Stimulated activated CD4-positive, alpha-beta T cell treated with anti-CD3 and anti-CD28 coated beads, TNF-alpha, amount 100 ng/mL, for 48 hours (primary cell): ENCODE measurements at regions not wholly inside any gene's neighbourhood (a gene's known extent, or its start where the extent isn't known, plus 50 kb on each side); places are given as distances from the start of the nearest gene placed in this dataset.
A peak's percentile ranks its signal among the peaks of the same experiment; 100 is the strongest.
"Not testable (repeated sequence)": the region's sequence is repeated elsewhere in the genome, so short reads cannot be mapped to it uniquely, and the experiment has no call there.

ENCODE experiments used
- DNase-seq, 3 donors: peaks; one replicate each; pipeline ENCODE4 v3.0.0-alpha.2; 2020; ENCODE audit warnings: low read depth in 3 of 3

DNA sequence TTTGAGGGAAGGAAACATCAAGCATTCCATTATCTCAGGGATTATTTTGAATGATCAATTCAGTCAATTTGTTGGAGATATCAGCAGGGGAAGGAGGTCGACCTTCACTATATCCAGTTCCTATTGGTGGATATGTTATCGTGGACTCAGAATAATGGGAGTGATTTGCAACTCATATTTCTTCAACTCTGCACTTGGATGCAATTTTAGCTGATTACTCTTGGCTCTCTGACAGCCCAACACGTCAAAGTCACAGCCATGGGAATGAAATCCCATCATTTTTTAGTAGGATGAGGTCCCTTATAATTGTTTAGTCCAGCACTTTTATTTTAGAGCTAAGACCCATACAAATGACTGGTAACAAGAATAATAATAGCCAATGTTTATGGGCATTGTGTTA lies 371.8 kb upstream of the RPS23 start:
- DNase-seq: no peak

DNA sequence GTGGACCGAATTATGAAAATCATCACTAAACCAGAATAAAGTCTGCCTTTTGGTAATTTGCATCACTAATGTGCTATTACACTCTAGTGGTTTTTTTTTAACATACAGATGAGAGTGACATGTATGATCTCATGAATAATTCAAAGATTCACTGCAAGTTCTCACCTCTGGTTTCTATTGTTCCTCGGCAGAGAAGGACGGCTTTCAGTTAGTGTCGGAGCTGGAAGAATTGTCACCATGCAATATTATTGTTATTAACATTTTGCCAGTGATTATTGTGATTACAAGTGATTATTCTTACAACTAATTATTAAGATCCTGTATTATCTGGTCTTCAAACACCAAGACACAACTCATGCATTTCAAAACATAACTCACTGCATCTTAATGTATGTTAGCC lies 366.6 kb upstream of the RPS23 start:
- DNase-seq: no peak

DNA sequence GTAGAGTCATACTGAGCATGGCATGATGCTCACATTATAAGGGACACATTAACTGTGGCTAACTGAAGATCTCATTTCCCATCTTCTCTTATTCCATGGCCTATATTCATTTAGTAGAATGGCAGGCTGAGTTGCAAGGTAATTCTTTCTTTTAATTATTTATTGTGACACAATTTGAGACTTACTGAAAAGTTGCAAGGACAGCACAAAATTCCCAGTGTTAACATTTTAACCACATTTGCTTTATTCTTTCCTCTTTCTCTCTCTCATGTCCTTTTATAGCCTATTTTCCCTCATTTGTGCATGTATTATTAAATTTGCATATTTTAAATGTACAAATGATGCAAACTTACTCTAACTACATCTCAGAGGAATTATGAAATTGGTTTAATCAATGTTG lies 366.1 kb upstream of the RPS23 start:
- no peak for DNase-seq

DNA sequence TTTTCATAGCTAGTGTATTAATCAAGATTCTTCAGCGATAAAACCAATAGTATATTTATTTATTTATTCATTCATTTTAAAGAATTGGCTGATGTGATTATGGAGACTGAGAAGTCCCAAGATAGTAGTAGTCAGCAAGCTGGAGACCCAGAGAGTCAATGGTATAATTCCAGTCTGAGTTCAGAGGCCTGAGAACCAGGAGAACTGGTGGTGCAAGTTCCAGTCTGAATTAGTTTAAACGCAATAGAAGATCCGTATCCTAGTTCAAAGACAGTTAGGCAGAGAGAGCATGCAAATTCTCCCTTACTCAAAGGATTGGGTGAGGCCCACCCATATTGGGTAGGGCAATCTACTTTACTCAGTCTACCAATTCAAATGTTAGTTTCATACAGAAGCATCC lies 364.2 kb upstream of the RPS23 start:
- DNase-seq: no peak

DNA sequence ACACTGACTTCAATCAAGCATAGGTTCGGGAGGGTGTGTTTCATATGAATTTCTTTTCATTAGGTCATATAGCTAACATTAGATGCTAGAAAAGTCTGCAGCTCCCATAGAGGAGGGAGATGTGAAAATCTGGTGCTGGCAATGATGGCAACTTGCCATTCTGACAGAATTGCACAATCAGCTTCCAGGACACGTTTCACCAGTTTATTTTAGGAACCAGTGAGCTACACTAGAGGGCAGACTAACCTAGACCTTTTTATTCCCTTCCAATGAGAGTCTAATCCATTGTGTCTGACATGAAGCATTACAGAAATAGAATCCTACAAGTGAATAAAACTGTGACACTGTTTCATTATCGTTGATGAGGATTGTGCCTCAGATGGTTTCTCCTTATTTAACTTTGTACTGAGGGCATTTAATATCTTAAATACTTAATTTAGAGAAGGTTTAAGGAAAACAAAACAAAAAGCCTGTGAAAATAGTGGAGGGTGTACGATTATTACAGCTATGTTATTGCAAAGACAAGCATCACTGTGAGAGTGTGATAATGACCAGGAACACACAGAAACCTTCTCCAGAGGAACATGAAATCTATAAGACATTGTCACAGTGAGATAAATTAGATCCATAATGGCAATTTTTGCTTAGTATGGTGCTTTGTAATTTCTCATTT lies 363.3 kb upstream of the RPS23 start:
- DNase-seq: peak in 1 of 3 donors; percentile 6

DNA sequence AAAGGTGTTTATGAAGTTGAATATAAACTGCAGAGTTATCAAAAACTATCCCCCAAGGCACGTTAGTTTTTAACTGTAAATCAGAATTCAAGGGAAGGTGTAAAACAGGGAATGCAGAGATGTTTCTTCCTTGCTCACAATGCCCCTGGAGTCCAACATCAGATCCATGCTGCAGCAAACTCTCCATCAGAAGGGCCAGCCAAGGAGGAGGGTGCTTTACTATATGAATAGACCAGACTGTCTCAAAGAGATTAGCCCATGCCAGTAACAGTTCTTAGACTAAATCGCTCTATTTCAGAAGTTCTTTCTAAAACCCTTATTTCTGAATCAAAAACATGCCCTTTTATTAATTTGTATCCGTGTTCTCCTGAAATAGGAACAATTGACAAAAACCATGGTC lies 362.8 kb upstream of the RPS23 start:
- no peak for DNase-seq

DNA sequence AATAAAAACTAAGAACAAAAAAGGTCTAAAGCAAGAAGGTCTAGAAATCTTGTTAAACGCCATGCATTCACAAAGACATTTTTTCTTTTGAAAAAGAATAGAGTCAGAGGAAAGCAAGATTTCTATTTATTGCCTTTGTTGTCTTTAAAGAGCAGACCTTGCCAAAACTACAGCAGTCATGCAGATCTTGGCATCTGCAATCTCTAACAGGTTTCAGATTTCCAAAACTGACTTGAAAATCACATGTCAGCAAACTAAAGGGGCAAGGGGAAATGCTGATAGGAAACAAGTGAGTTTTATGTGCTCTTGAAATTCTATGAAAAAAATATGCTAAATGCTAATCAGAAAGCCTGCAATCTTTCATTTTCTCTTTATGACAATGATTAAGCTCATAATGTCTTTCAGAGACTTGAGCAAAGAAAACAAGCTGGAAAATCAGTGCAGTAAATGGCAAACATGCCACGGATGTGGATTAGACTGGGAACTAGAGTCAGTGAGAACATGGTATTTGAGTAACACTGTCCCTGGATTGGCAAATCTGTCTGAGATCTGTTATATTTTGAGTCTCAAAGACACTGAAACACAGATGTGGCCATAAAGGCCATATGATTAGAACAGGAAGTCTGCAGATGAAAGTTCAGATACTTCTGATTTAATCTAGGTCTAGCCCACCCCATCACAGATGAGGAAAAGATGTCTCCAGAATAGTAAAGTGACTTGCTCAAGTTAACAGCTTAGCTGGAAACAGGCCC lies 361.4 kb upstream of the RPS23 start:
- no peak for DNase-seq

DNA sequence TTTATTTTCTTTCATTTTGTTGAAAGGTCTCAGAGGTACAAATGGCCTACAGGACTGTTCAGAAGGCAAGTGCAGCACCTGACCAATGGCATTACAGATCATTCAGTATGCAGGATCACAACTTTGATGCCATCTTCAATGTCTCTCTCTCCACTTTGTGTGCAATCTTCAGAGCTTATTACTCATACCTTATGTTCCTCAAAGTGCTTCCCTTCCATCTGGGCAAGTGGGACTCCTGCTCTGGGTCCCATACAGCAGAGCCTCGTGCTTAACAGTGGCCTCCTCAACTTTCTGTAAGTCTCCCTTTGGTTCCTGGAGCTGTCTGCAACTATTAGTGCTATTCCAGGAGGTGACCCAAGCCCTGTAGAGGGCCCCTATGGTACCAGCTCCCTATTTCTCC lies 358.4 kb upstream of the RPS23 start:
- no peak for DNase-seq

DNA sequence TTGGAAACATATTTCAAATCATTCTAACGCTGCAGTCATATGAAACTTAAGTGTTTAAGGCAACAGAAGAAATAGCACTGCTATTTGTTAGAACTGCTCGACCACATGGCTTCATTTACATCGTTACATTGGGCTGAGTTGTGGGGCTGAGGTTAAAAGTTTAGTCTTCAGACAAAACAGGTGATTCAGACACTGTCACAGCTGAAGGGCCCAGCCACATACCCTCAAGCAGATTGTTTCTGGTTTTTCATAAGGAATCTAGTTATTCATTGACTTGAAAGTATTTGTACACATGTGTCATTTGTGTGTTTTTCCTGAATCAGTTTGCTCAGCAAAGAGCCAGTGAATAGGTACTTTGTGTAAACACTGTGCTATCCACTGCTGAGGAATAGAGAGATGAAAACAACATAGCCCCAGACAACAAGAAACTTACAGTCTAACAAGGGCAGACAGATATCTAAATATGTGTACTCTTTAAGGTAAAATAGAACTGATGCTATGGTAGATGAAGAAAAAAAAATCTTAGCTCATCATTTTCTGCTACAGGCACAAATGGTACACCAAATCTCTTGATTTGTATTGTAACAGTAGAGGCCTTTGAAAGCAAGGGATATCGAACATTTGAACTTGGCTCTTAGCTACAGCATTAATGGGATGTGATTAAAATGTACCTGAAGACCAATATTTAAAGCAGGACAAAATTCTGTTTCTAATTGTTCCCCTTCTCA lies 357.6 kb upstream of the RPS23 start:
- DNase-seq: no peak

DNA sequence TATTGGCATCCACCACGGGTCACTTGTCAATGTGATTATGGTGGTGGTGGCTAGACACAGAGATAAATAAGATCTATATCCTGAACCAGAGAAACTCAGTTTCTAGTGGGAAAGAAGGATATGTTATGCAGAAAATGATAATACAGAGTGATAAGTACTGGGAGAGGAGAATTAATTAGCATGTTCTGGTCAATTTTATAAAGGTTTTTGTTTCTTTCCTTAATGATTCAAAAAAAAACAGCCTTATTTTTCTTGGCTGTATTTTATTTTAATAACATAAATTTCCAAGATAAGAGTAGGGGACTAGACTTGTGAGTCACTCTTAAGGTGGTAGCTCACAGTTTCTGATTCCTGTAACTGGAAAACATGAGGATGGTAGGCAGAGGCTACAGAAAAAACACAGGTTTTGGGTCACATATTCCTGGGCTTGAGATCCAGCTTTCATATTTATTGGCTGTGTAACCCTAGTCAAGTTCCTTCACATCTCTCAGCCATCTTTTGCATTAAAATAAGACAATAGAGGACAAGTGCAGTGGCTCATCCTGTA lies 350.3 kb upstream of the RPS23 start:
- DNase-seq: no peak

DNA sequence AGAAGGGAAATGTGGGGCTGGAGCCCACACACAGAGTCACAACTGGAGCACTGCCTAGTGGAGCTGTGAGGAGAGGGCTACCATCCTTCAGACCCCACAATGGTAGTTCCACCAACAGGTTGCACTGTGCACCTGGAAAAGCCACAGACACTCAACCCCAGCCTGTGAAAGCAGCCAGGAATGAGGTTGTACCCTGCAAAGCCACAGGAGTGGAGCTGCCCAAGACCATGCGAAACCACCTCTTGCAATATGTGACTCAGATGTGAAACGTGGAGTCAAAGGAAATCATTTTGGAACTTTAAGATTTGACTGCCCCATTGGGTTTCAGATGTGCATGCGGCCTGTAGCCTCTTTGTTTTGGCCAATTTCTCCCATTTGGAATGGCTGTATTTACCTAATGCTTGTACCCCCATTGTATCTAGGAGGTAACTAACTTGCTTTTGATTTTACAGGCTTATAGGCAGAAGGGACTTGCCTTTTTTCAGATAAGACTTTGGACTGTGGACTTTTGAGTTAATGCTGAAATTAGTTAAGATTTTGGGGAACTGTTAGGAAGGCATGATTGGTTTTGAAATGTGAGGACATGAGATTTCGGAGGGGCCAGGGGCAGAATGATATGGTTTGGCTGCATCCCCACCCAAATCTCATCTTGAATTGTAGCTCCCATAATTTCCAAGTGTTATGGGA lies 348.9 kb upstream of the RPS23 start:
- not testable (repeated sequence) for DNase-seq

DNA sequence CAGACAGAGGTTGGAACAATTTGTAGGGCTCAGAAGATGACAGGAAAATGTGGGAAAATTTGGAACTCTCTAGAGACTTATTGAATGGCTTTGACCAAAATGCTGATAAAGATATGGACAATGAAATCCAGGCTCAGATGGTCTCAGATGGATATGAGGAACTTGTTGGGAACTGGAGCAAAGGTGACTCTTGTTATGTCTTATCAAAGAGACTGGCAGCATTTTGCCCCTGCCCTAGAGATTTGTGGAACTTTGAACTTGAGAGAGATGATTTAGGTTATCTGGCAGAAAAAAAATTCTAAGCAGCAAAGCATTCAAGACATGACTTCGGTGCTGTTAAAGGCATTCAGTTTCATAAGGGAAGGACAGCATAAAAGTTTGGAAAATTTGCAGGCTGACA lies 347.9 kb upstream of the RPS23 start:
- not testable (repeated sequence) for DNase-seq

DNA sequence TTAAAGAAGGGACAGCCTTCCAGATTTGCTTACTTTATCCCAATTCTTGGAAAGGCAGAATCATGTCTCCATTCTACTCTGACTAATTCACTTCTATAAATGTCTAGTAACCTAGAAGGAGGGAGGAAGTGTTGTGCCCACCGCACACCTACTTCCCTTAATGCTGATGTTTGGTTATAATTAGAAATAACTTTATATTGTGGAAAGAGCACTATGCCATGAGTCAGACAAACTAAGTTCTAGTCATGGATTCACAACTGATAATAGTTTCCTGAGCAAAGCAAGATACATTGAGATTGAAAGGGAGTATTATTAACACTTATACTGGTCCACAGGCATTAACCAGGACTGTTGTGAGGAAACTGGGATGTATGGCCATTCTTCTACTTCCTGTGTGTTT lies 345.9 kb upstream of the RPS23 start:
- no peak for DNase-seq

DNA sequence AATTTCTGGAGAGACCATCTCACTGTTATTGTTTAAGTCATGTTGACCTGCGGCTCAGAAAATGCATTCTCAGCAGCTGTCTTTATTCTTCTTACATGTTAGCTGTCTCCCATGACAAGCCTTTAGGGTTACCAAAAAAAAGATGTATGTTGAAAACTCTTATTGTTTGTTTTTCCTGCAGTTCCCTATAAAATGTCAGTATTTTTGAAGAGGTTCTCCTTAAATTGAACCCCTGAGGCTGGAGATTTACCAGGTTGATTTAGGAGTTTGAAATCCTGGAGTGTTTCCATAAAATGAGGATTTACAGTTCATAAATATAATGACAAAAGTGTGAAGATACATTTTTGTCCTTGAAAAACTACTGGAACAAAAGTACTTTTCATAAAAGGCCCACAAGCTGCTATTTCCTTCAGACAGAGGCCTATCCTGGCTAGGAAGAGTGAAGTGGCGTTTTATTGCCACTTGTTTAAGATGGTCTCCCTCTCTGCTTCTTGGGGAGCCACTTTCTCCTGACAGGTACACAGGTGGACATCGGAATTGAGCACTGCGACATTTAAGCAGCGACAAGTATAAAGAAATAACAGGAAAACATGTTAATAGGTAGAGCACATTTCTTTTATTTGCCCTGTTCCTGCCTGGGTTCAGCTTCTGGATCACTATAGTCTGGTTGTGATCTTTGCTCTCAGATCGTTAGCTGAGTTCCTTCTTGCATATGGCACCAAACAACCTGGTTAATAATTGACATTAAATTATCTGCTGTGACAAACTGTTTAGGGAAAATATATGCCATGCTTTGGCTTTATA lies 344.8 kb upstream of the RPS23 start:
- DNase-seq: no peak

DNA sequence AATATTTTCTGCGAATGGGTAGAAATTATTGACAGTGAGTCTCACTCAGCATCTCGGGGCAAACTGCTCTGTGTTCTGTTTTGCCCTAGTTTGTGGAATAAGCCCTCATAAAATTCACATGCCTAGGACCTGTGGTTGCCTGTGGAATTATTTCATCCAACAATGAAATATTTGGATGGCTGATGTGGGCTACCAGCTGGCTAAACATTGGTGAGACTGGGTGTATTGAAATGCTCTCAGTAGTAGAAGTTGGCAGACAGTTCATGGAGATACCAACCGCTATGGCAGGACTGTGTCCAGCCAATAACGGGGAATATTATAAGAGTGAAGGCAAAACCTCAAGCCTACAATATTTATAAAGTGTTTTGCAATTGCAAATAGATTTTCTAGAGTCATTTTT lies 344.1 kb upstream of the RPS23 start:
- no peak for DNase-seq

DNA sequence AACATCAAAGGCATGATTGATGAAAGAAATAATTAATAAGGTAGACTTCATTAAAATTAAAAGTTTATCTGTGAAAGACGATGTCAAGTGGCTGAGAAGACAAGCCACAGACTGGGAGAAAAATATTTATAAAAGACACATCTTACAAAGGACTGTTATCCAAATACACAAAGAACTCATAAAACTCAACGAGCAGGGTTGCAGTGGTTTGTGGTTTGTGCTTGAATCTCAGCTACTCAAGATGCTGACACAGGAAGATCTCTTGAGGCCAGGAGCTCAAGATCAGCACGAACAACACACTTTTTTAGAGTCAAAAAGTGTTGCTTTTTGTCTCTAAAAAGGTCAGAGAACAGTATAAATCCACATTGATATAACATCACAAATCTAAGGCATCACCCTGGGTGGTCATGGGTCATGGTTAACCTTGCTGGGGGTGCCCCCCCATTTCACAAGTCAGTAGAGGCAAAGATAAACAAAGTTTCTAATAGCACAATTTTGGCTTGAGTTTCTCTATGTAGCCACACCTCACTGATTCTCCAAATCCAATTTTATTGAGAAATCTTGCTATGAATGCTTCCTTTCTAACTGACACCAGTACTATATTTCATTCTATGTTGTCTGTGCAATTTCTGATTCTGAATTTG lies 342.9 kb upstream of the RPS23 start:
- no peak for DNase-seq

DNA sequence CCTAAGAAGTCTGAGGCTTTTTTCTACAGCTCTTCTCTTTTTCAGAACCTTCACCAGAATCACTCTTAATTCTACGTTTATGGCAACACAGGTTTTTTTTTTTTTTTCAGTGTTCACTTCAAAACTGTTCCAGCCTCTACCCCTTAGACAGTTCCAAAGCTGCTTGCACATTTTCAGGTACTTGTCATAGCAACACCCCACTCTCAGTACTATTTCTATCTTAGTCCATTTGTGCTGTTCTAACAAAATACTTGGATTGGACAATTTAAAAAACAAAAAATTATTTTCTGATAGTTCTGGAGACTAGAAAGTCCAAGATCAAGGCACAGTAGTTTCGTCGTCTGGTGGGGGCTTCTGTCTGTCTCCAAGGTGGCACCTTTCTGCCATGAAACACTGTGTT lies 340.9 kb upstream of the RPS23 start:
- DNase-seq: no peak

DNA sequence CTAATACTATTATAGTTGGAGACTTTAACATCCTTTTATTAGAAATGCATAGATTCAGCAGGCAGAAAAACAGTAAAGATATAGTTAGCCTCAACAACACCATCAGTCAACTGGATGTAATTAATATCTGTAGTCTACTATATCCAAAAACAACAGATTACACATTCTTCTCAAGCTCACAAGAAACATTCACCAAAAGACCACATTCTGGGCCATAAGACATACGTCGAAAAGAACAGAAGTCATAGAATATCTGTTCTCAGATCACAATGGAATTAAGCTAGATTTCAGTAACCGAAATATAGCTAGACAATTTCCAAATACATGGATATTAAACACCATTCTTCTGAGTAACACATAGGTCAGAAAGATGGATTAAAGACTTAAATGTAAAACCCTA lies 336.6 kb upstream of the RPS23 start:
- DNase-seq: no peak

DNA sequence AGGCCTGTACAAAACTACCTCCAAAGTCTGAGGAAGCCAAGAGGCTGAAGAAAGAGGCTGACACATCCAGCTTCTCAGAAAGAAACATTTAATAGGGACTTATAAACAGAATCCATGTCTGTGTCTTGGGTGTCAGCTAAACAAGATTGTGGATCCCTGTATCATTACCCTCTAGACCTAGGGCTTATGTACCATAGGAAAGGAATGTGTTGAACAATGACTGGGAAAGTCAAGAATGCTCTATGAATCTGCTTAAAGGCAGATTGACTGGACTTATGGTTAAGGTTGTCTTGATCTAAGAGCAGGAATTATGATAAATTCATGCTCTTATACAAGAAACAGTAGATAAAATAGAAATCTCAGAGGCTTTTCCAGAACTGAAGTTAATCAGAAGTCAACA lies 335.7 kb upstream of the RPS23 start:
- no peak for DNase-seq

DNA sequence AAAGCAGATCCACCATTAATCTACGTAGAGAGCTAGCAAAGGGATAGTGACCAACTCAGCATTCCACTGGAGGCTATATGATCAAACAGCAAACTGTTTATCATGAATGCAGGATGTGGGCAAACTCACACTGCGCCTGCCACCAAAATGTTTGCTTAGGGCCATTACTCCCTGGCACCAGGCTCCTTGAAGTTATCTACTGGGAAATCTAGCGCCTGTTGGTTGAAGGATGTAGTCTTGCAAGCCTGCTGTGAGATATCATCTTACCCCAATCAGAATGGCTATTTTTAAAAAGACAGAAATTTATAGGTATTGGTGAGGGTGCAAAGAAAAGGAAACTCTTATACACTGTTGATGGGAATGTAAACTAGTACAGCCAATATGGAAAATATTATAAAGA lies 332.5 kb upstream of the RPS23 start:
- no peak for DNase-seq

DNA sequence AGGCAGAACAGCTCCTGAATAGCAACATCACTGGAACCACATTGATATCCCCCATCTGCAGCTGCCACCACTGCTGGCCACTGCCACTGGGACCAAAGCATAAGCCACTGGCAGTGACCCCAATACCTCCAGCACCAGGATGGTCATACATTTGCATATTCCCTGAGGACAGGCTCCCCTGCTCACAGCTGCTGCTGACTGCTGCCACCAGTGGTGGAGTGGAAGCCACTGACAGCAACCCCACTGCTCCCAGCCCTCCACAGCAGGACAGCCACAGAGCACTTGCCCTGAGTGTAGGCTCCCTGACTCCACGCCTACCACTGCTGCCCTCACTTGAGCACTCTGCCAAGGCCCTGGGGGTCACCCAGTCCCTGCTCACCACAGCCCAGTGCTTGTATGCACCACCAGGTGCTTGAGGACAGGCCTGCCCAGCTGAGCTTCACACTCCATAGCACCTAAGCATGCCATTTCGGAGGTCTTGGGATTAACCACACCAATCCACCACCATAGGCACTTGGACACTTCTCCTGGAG lies 327.4 kb upstream of the RPS23 start:
- DNase-seq: no peak
